Neural progenitor cell (in vitro differentiated cells): ENCODE measurements at regions not wholly inside any gene's neighbourhood (a gene's known extent, or its start where the extent isn't known, plus 50 kb on each side); places are given as distances from the start of the nearest gene placed in this dataset.

Experiments used
- CTCF ChIP-seq: fragments of 200-600 bp; sonication (generic); IDR thresholded peaks from 2 replicates; pipeline ENCODE4 v1.5.1; 2017; ENCODE audit warnings: antibody characterized with exemption, mild to moderate bottlenecking
- EZH2 ChIP-seq: fragments of 200-600 bp; sonication (generic); IDR thresholded peaks from 2 replicates; pipeline ENCODE4 v1.6.1; 2017; ENCODE audit warnings: antibody characterized with exemption, mild to moderate bottlenecking, moderate library complexity
- EZH2phosphoT487 ChIP-seq: fragments of 200-600 bp; sonication (generic); IDR thresholded peaks from 2 replicates; pipeline ENCODE4 v1.6.1; 2017; ENCODE audit warnings: antibody characterized with exemption

GRCh38 chr5:78717674-78718584, 69.4 kb upstream of the LHFPL2 start:
- no peak for TF ChIP-seq CTCF
- TF ChIP-seq EZH2 = no peak
- TF ChIP-seq EZH2phosphoT487 = no peak
